ENCODE measurements at regions not wholly inside any gene's neighbourhood (a gene's known extent, or its start where the extent isn't known, plus 50 kb on each side); places are given as distances from the start of the nearest gene placed in this dataset.

GRCh38 chr20:22289442-22289841 is 294.9 kb downstream of the FOXA2 start:
- TF ChIP-seq EZH2 (IDR thresholded peaks at IDR 0.05; ENCODE audit: insufficient read depth, low read length) (no peak), CTCF (IDR thresholded peaks at IDR 0.05; ENCODE audit: insufficient read depth, low read depth, low read length) (no peak)

Data from astrocyte (in vitro differentiated cells and primary cell).